Stimulated activated CD4-positive, alpha-beta T cell treated with anti-CD3 and anti-CD28 coated beads, Interleukin-4, amount 100 ng/mL, for 48 hours (primary cell): ENCODE measurements at regions not wholly inside any gene's neighbourhood (a gene's known extent, or its start where the extent isn't known, plus 50 kb on each side); places are given as distances from the start of the nearest gene placed in this dataset.

Experiments
- DNase-seq, 2 donors: peaks; one replicate each; pipeline ENCODE4 v3.0.0-alpha.2; 2020; ENCODE audit warnings: low read depth in 2 of 2

GRCh38 chr20:56996533-56996932 lies 269.9 kb downstream of the BMP7 start:
- no peak for DNase-seq

GRCh38 chr20:56998438-56998837 lies 268.0 kb downstream of the BMP7 start:
- DNase-seq: no peak

- DNase-seq: no peak
Measured at GRCh38 chr20:57000441-57000968, 265.9 kb downstream of the BMP7 start.

GRCh38 chr20:57001126-57001767 lies 265.2 kb downstream of the BMP7 start:
- no peak for DNase-seq

GRCh38 chr20:57002066-57002570 lies 264.3 kb downstream of the BMP7 start:
- DNase-seq: no peak

- DNase-seq: no peak
Measured at GRCh38 chr20:57003012-57003411, 263.4 kb downstream of the BMP7 start.

GRCh38 chr20:57004416-57004815 lies 262.0 kb downstream of the BMP7 start:
- DNase-seq: no peak

- no peak for DNase-seq
Measured at GRCh38 chr20:57004951-57005933, 261.2 kb downstream of the BMP7 start.

GRCh38 chr20:57006411-57007170 lies 259.9 kb downstream of the BMP7 start:
- no peak for DNase-seq

GRCh38 chr20:57007171-57007540 lies 259.3 kb downstream of the BMP7 start:
- DNase-seq: no peak

- no peak for DNase-seq
Measured at GRCh38 chr20:57008217-57008616, 258.2 kb downstream of the BMP7 start.

GRCh38 chr20:57009355-57009754 lies 257.1 kb downstream of the BMP7 start:
- no peak for DNase-seq

GRCh38 chr20:57009775-57010174 lies 256.7 kb downstream of the BMP7 start:
- no peak for DNase-seq

GRCh38 chr20:57012691-57013090 lies 253.8 kb downstream of the BMP7 start:
- DNase-seq: no peak

GRCh38 chr20:57013217-57013616 lies 253.2 kb downstream of the BMP7 start:
- no peak for DNase-seq

GRCh38 chr20:57013741-57014140 lies 252.7 kb downstream of the BMP7 start:
- DNase-seq: no peak

- DNase-seq: no peak
Measured at GRCh38 chr20:57020364-57020763, 246.1 kb downstream of the BMP7 start.

- no peak for DNase-seq
Measured at GRCh38 chr20:57022306-57022705, 244.1 kb downstream of the BMP7 start.

- no peak for DNase-seq
Measured at GRCh38 chr20:57023007-57023406, 243.4 kb downstream of the BMP7 start.

GRCh38 chr20:57023997-57024396 lies 242.4 kb downstream of the BMP7 start:
- no peak for DNase-seq

GRCh38 chr20:57024849-57025248 lies 241.6 kb downstream of the BMP7 start:
- no peak for DNase-seq

- DNase-seq: no peak
Measured at GRCh38 chr20:57025261-57025660, 241.2 kb downstream of the BMP7 start.
